ENCODE measurements at regions not wholly inside any gene's neighbourhood (a gene's known extent, or its start where the extent isn't known, plus 50 kb on each side); places are given as distances from the start of the nearest gene placed in this dataset.

DNA sequence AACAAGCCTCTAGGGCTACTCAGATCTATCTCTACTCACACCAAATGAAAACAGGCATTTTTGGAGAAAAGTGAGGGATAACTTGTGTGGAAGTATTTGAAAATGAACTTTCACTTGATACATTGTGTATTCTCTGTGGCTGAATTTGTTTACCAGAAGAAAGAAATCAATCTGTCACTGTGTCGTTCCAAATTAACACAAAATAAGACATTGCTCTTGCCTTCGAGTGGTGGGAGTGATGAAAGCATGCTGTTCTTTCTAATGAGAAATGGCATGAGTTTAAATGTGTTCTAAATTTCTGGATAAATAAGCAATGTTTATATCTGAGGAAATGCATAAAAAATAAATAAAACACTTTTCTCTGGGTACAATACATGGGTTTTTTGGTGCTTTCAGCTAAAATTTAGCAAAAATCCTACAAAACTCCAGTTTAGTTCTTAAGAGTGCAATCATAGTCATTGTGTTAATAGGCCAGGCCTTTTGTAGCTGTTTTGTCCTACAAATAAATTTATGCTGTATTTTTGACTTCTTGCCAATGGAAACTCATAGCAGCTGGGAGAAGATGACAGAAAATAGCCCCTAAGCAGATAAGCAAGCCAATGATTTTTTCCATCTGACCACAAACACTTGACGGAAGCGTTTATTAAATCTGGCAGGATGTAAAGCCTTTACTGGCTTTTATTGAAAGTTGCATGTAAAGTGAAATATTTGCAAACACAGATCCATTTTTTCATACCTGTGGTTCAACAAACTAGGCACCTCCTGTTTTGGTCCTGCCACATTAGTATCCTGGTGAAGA, 1064.1 kb upstream of the GHITM start:
- TF ChIP-seq, protein P1, sequence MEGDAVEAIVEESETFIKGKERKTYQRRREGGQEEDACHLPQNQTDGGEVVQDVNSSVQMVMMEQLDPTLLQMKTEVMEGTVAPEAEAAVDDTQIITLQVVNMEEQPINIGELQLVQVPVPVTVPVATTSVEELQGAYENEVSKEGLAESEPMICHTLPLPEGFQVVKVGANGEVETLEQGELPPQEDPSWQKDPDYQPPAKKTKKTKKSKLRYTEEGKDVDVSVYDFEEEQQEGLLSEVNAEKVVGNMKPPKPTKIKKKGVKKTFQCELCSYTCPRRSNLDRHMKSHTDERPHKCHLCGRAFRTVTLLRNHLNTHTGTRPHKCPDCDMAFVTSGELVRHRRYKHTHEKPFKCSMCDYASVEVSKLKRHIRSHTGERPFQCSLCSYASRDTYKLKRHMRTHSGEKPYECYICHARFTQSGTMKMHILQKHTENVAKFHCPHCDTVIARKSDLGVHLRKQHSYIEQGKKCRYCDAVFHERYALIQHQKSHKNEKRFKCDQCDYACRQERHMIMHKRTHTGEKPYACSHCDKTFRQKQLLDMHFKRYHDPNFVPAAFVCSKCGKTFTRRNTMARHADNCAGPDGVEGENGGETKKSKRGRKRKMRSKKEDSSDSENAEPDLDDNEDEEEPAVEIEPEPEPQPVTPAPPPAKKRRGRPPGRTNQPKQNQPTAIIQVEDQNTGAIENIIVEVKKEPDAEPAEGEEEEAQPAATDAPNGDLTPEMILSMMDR (IDR thresholded peaks at IDR 0.05) = no peak
- no peak for TF ChIP-seq POLR2AphosphoS5 (IDR thresholded peaks at IDR 0.05)
- no peak for TF ChIP-seq EP300 (IDR thresholded peaks at IDR 0.05)
- no peak for TF ChIP-seq POLR2A (IDR thresholded peaks at IDR 0.05; ENCODE audit: low read depth)
